ENCODE measurements at regions not wholly inside any gene's neighbourhood (a gene's known extent, or its start where the extent isn't known, plus 50 kb on each side); places are given as distances from the start of the nearest gene placed in this dataset.

DNA sequence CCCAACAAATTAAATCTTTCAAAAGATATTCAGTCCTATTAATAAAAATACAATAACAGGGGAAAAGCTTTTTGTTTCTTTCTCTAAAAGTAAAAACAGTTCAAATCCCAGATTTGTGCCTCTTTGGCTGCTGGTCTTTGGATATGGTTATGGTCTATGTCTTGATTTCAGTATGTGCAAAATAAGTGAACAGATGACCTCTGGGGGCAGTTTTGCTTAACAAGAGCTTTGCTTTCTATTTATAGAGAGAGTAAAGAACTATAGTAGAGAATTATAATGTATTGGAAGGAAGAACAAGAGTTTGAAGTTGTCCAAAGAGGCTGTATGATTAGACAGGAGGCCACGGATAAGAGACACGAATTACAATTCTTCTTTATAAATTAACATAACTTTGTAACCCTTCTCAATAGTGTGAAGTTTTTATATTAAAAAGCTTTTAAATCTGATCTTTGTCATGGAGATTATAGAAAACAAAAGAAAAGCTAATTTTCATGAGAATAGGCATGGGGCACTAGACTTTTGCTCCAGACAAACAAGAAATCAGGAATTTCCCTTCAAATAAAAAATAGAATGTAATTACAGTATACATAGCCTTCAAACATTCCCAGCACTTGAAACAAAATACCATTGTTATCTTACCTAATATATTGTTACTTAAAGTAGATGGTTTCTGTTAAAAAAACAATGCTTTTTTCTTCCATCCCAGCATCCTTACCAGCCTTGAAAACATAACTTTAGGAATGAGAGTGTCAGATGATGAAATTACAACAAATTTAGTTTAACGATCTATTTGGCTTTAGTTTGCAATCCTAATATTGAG, 432.7 kb upstream of the ARHGEF26 start:
- Histone ChIP-seq H3K36me3 (ENCODE audit: control insufficient read depth, insufficient read depth, low read length) (no peaks in the 10 kb centered on the region), H2AFZ (ENCODE audit: low read length) (no peak overlapping the region), H3K9ac (ENCODE audit: insufficient read depth, low read length) (no peak overlapping the region), H3K27ac (ENCODE audit: insufficient read depth, low read length) (no peak overlapping the region), H3K27me3 (ENCODE audit: control insufficient read depth, insufficient read depth, low read length) (no peaks in the 10 kb centered on the region), H4K20me1 (ENCODE audit: control insufficient read depth, extremely low read depth, insufficient read depth, low read length) (no peaks in the 10 kb centered on the region), H3K9me3 (ENCODE audit: control insufficient read depth, insufficient read depth, low read depth, low read length) (no peaks in the 10 kb centered on the region), H3K4me3 (replicated peaks in 1 of 4; ENCODE audit: control extremely low read depth in 1 of 4, insufficient read depth in 1 of 4, low read depth in 3 of 4, low read length in 4 of 4) (no peak overlapping the region), H3K4me1 (ENCODE audit: control insufficient read depth, extremely low read depth, insufficient read depth, low read length) (no peaks in the 10 kb centered on the region), H3K4me2 (ENCODE audit: extremely low read depth, insufficient read depth, low read length) (no peak overlapping the region), H3K79me2 (ENCODE audit: control insufficient read depth, insufficient read depth, low read length) (no peaks in the 10 kb centered on the region)
- DNase-seq (ENCODE audit: low read depth in 2 of 2) = peak in 1 of 2 donors; percentile 9
- TF ChIP-seq EZH2 (IDR thresholded peaks at IDR 0.05; ENCODE audit: low read length, missing control alignments) = no peak
- TF ChIP-seq, protein P1, sequence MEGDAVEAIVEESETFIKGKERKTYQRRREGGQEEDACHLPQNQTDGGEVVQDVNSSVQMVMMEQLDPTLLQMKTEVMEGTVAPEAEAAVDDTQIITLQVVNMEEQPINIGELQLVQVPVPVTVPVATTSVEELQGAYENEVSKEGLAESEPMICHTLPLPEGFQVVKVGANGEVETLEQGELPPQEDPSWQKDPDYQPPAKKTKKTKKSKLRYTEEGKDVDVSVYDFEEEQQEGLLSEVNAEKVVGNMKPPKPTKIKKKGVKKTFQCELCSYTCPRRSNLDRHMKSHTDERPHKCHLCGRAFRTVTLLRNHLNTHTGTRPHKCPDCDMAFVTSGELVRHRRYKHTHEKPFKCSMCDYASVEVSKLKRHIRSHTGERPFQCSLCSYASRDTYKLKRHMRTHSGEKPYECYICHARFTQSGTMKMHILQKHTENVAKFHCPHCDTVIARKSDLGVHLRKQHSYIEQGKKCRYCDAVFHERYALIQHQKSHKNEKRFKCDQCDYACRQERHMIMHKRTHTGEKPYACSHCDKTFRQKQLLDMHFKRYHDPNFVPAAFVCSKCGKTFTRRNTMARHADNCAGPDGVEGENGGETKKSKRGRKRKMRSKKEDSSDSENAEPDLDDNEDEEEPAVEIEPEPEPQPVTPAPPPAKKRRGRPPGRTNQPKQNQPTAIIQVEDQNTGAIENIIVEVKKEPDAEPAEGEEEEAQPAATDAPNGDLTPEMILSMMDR (conservative IDR thresholded peaks at IDR 0.05 in 1 of 2, IDR thresholded peaks at IDR 0.05 in 1 of 2; ENCODE audit: low read depth in 1 of 2, low read length in 2 of 2) = no peak

DNA sequence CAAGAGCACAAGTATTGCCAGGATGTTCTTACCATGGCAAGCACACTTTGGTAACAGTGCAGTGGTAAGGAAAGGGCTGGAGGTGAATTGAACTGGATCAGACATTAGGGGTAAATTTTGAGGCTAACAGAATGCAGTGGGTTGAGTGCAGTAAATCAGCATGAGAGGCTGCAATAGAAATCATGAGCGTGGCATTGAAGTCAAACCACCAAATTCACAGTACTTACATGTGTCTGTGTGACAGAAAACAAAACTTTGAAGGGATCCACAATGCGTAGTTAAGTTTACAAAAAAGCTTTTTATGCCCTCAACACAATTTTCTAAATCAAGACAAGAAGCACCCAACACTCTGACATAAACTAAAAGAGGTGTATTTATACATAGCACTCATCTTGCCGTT, 428.0 kb upstream of the ARHGEF26 start:
- no peaks in the 10 kb centered on the region for H3K4me1 ChIP-seq (ENCODE audit: control insufficient read depth, extremely low read depth, insufficient read depth, low read length)

DNA sequence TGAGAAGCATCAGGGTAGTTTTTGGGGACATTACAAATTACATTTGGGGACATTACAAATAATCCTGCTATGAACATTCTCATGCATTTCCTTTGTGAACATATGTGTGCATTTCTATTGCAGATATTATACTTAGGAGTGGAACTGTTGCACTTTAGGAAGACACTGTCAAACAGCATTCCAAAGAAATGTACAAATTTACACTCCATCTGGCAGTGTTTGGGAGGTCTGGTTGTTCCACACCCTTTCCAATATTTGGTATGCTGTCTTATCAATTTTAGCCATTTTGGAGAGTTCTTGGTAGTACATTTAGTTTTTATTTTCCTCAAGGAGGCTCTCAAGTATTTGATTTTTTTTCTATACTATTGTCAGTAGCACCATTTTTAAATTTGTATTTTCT, 419.1 kb upstream of the ARHGEF26 start:
- DNase-seq (ENCODE audit: low read depth in 2 of 2) = no peak
- Histone ChIP-seq H3K79me2 (ENCODE audit: control insufficient read depth, insufficient read depth, low read length) (no peaks in the 10 kb centered on the region), H3K4me2 (ENCODE audit: extremely low read depth, insufficient read depth, low read length) (no peak overlapping the region), H3K9ac (ENCODE audit: insufficient read depth, low read length) (no peak overlapping the region), H2AFZ (ENCODE audit: low read length) (no peak overlapping the region), H3K9me3 (ENCODE audit: control insufficient read depth, insufficient read depth, low read depth, low read length) (no peaks in the 10 kb centered on the region), H3K27ac (ENCODE audit: insufficient read depth, low read length) (no peak overlapping the region), H3K4me1 (ENCODE audit: control insufficient read depth, extremely low read depth, insufficient read depth, low read length) (no peaks in the 10 kb centered on the region), H3K27me3 (ENCODE audit: control insufficient read depth, insufficient read depth, low read length) (no peaks in the 10 kb centered on the region), H3K36me3 (ENCODE audit: control insufficient read depth, insufficient read depth, low read length) (no peaks in the 10 kb centered on the region), H4K20me1 (ENCODE audit: control insufficient read depth, extremely low read depth, insufficient read depth, low read length) (no peaks in the 10 kb centered on the region), H3K4me3 (replicated peaks in 1 of 4; ENCODE audit: control extremely low read depth in 1 of 4, insufficient read depth in 1 of 4, low read depth in 3 of 4, low read length in 4 of 4) (no peak overlapping the region)
- no peak for TF ChIP-seq EZH2 (IDR thresholded peaks at IDR 0.05; ENCODE audit: low read length, missing control alignments)
- TF ChIP-seq, protein P1 (conservative IDR thresholded peaks at IDR 0.05 in 1 of 2, IDR thresholded peaks at IDR 0.05 in 1 of 2; ENCODE audit: low read depth in 1 of 2, low read length in 2 of 2) = no peak

More for the DNA sequence above, 428.0 kb upstream of the ARHGEF26 start:
- H3K9me3 ChIP-seq (ENCODE audit: control insufficient read depth, insufficient read depth, low read depth, low read length) = no peaks in the 10 kb centered on the region
- H3K27ac ChIP-seq (ENCODE audit: insufficient read depth, low read length) = no peak overlapping the region
- H3K36me3 ChIP-seq (ENCODE audit: control insufficient read depth, insufficient read depth, low read length) = no peaks in the 10 kb centered on the region
- no peak overlapping the region for H3K9ac ChIP-seq (ENCODE audit: insufficient read depth, low read length)
- TF ChIP-seq EZH2 (IDR thresholded peaks at IDR 0.05; ENCODE audit: low read length, missing control alignments) = no peak
- TF ChIP-seq, protein P1 (conservative IDR thresholded peaks at IDR 0.05 in 1 of 2, IDR thresholded peaks at IDR 0.05 in 1 of 2; ENCODE audit: low read depth in 1 of 2, low read length in 2 of 2) = no peak
- no peaks in the 10 kb centered on the region for H4K20me1 ChIP-seq (ENCODE audit: control insufficient read depth, extremely low read depth, insufficient read depth, low read length)
- H3K79me2 ChIP-seq (ENCODE audit: control insufficient read depth, insufficient read depth, low read length) = no peaks in the 10 kb centered on the region
- no peak overlapping the region for H2AFZ ChIP-seq (ENCODE audit: low read length)
- no peak overlapping the region for H3K4me3 ChIP-seq (replicated peaks in 1 of 4; ENCODE audit: control extremely low read depth in 1 of 4, insufficient read depth in 1 of 4, low read depth in 3 of 4, low read length in 4 of 4)
- no peak overlapping the region for H3K4me2 ChIP-seq (ENCODE audit: extremely low read depth, insufficient read depth, low read length)
- no peak for DNase-seq (ENCODE audit: low read depth in 2 of 2)
- H3K27me3 ChIP-seq (ENCODE audit: control insufficient read depth, insufficient read depth, low read length) = no peaks in the 10 kb centered on the region

Measured in fibroblast of lung (primary cell).